ENCODE measurements at regions not wholly inside any gene's neighbourhood (a gene's known extent, or its start where the extent isn't known, plus 50 kb on each side); places are given as distances from the start of the nearest gene placed in this dataset.

DNA sequence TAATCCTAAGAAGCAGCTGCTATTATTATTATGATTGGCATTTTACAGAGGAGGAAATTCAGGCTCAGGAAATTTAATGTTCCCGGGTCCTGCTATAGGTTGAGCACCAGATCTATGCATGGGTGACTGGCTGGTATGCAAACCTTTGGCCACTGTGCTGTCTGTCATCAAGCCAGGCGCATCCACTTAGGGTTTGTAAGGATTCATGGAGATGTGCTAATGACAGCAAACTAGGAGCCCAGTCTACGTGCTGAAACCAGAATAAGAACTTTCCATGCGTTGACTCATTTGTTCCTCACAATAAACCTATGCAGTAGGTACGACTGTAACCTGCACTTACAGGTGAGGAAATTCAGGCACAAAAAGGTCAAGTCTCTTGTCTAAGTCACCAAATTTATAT is 64.5 kb upstream of the ZMIZ1 start:
- no peak for DNase-seq

DNA sequence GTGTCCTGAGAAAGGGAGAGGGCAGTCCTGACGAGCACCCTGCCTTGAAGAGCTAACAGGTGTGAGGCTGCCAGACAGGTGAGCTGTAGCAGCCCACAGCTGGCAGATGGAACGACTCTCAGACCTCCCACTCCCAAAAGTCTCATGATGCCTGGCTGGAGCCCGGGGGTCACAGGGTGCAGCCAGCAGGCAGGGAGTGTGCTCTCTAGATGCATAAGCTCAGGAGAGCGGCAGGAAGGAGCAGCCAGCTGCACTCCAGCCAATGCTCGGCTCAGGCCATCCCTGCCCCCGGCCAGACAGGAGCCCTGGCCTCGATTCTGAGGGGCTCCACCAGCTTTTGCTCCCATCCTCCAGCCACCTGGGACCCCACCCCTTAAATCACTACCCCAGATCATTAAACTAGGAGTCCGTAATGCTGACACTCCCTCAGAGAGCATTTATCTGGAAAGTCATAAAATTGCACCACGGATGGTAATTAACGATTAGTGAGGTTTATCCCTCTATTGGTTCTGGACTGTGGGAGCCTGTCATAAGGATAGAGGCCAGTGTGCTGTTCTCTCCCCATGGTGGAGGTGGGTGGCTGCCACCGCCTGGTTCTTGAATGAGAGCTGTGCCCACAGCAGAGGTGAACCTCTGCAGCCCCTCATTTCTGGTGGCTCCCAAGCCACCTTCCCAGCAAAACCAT is 63.5 kb upstream of the ZMIZ1 start:
- DNase-seq: no peak

DNA sequence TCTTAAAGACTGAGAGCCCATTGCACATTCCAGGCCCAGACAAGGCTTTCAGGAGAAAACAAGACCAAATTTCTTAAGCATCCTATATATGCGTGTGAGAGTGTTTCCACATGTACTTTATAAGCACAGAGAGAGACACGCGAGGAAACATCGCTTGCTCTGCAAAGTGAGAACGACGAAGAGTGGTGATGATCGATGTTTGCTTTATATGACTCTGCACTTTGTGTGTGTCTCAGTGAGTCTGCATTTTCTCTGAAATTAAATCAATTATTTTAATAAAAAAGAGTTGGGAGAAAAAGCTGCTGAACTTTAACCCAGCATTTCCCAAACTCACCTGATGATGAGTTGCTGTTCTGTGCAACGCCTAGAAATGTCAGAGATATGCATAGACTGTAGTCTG is 61.7 kb upstream of the ZMIZ1 start:
- no peak for DNase-seq

DNA sequence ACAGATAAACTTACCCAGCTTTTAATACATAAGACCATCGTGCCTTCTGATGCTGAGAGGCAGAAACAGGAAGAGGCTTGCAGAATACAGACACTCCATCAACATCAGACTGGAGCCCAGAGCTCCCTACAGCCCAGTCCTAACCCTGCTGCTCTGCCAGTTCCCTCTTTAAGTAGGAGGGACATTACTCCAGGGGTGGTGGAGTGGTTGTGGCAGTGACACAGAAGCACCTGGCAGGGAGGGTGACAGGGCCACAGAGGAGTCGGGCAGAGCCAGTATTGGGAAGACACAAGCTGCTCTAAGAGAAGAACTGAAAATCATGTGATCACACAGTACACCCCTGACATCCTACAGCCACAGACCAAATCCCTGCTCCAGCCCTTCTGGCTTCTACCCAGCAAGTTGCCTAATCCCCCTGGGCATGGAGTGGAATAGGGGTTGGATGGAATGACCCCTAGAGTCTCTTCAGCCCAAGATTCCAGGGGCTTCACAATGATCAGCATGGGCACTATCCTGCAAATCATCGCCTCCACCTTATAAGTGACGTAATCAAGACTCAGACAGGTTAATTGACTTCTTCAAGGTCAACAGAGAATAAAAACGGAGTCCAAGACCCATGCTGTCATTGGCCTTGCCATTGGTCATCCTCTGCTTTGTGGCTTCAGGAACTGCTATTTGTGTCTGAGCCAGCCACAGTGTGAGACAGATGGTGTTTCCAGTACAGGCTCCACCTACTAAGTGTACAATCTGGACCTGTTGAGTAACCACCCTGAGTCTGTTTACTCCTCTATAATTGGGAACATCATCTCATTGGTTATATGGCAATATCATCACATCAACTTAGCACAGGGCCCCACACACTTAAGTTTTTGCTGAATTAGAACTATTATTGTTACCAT is 61.1 kb upstream of the ZMIZ1 start:
- DNase-seq: peak; percentile 28

DNA sequence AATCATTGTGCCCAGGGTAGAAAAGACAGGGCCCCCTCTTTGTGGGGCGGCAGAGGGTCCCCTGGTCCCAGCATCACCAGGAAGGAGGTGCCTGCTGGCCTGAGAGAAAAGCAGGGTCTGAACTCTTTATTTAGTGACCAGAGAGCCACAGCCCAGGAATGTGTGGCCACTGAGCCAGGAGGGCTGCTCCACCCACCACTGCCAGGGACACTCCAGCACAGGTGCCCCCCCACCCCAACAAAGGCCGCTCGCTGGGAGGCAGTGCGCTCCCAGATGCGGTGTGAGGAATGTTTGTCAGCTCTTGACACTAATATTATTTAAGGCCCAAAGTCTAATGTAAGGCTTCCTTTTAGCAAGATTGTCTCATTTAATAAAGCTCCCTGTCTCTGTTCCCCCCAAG is 59.6 kb upstream of the ZMIZ1 start:
- DNase-seq: no peak

- DNase-seq: no peak
These were observed 56.2 kb upstream of the ZMIZ1 start for GRCh38 chr10:79012567-79012966.

DNA sequence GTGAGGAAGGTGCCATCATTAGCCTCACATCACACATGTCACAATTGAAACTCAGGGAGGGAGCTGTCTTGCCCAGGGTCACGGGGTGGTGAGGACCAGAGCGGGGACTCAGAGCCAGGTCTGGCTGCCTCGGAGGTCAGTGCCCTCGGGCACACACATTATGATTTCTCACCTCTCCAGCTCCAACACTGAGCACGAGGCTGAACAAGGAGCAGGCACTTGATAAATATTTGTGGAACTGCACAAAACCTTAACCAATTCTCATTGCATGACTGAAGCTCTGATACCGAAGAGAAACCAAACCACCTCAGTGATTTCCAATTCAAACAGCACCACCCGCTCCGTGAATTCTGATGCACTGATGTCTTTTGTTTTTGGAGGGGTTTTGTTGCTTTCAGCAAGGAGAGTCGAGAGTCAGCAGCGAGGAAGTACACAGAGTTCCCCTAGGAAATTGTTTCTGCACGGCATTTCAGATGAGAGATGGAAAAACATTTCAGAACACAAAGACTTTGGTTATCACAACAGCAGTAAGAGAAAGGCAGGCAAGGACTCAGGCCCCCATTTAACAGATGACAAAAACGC is 55.3 kb upstream of the ZMIZ1 start:
- DNase-seq: no peak

- no peak for DNase-seq
These were observed 54.0 kb upstream of the ZMIZ1 start for GRCh38 chr10:79014796-79015195.

DNA sequence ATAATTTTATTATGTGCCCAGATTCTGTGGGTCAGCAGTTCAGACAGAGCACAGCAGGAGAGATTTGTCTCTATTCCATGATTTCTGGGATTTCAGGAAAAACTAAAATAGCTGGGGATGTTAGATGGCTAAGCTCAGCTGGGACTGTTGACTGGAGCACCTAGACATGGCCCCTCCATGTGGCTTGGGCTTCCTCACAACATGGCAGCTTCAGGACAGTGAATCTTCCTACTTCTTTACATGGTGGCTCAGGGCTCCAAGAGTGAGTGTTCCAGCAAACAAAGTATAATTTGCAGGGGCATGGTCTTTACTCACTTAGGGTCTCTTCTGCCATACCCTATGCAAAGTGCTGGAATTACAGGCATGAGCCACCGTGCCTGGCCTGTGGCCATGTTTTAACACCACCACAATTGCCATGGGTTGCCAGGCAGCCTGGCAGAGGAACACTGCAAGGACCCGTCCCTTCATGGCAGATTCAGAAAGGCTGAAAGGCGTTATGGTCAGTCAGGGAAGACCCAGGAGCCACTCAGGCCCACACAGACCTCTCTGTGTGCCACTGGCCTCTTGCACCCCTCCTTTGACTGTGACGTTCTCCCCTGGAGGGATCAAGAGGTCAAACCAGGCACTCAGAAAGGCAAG is 50.8 kb upstream of the ZMIZ1 start:
- DNase-seq: peak; percentile 5

- no peak for DNase-seq
These were observed 50.2 kb upstream of the ZMIZ1 start for GRCh38 chr10:79018521-79019011.

Measured in OCI-M1 (cell line).